A549 (cell line): ENCODE measurements at regions not wholly inside any gene's neighbourhood (a gene's known extent, or its start where the extent isn't known, plus 50 kb on each side); places are given as distances from the start of the nearest gene placed in this dataset.

Experiments
- BCL3 ChIP-seq: fragments of >200 bp; sonication (Bioruptor Twin); formaldehyde crosslinking; IDR thresholded peaks from 3 replicates; pipeline ENCODE4 v1.6.1; 2016
- BHLHE40 ChIP-seq: IDR thresholded peaks from 2 replicates; pipeline ENCODE4 v1.6.1; 2012; ENCODE audit warnings: low read depth, low read length, inconsistent platforms
- CBX2 ChIP-seq: fragments of 200-600 bp; sonication (generic); IDR thresholded peaks from 2 replicates; pipeline ENCODE4 v1.6.1; 2016; ENCODE audit warnings: low read depth, mild to moderate bottlenecking, borderline replicate concordance
- CBX8 ChIP-seq: fragments of 200-600 bp; sonication (generic); IDR thresholded peaks from 2 replicates; pipeline ENCODE4 v1.6.1; 2016
- CEBPB ChIP-seq, 2 experiments: fragments of >200 bp in 1 of 2; sonication (Bioruptor Twin) in 1 of 2; formaldehyde crosslinking in 1 of 2; IDR thresholded peaks; 2 replicates each; pipeline ENCODE4 v1.6.1; 2012 to 2016
- CHD2 ChIP-seq: fragments of 150-350 bp; IDR thresholded peaks from 2 replicates; pipeline ENCODE4 v1.6.1; 2014; ENCODE audit warnings: low read length; ENCODE audit not compliant: partially characterized antibody
- EHMT2 ChIP-seq: fragments of 200-600 bp; sonication (generic); IDR thresholded peaks from 2 replicates; pipeline ENCODE4 v1.6.1; 2016; ENCODE audit warnings: antibody characterized with exemption, low read depth, mild to moderate bottlenecking, moderate library complexity
- HES2 ChIP-seq: fragments of >200 bp; sonication (Bioruptor Twin); formaldehyde crosslinking; IDR thresholded peaks from 2 replicates; pipeline ENCODE4 v1.6.1; 2016
- HMGXB4 ChIP-seq: fragments of 250-450 bp; sonication (Bioruptor Pico); IDR thresholded peaks from 2 replicates; pipeline ENCODE4 v1.5.0; 2021; ENCODE audit warnings: mild to moderate bottlenecking, moderate library complexity, borderline replicate concordance
- HOXA7 ChIP-seq: fragments of 250-450 bp; sonication (Bioruptor Pico); IDR thresholded peaks from 2 replicates; pipeline ENCODE4 v1.5.0; 2020; ENCODE audit warnings: mild to moderate bottlenecking, moderate library complexity
- HOXB5 ChIP-seq: fragments of 250-450 bp; sonication (Bioruptor Pico); IDR thresholded peaks from 2 replicates; pipeline ENCODE4 v1.5.0; 2020; ENCODE audit warnings: mild to moderate bottlenecking, moderate library complexity
- NPAS2 ChIP-seq: fragments of 250-450 bp; sonication (Bioruptor Pico); IDR thresholded peaks from 2 replicates; pipeline ENCODE4 v1.8.0; 2022; ENCODE audit warnings: mild to moderate bottlenecking, moderate library complexity, borderline replicate concordance
- NR3C1 ChIP-seq: fragments of >200 bp; sonication (Bioruptor Twin); formaldehyde crosslinking; IDR thresholded peaks from 3 replicates; pipeline ENCODE4 v1.6.1; 2017
- PBX3 ChIP-seq: IDR thresholded peaks from 2 replicates; pipeline ENCODE4 v1.6.1; 2012
- POLR2AphosphoS2 ChIP-seq: conservative IDR thresholded peaks from 2 replicates; pipeline ENCODE4 v1.6.1; 2012; ENCODE audit warnings: low read length, improper control_type of control experiment, inconsistent platforms
- RAD21 ChIP-seq, 2 experiments: fragments of >200 bp in 1 of 2; sonication (Bioruptor Twin) in 1 of 2; formaldehyde crosslinking in 1 of 2; IDR thresholded peaks in 1 of 2; conservative IDR thresholded peaks in 1 of 2; 2 replicates in 1 of 2; 3 replicates in 1 of 2; pipeline ENCODE4 v1.6.1; 2012 to 2018; ENCODE audit warnings: inconsistent platforms in 1 of 2
- RARB ChIP-seq: fragments of 250-450 bp; sonication (Bioruptor Pico); IDR thresholded peaks from 2 replicates; pipeline ENCODE4 v1.8.0; 2021; ENCODE audit warnings: mild to moderate bottlenecking, moderate library complexity
- REST ChIP-seq: fragments of 200-600 bp; sonication (generic); IDR thresholded peaks from 2 replicates; pipeline ENCODE4 v1.6.1; 2016; ENCODE audit warnings: antibody characterized with exemption, mild to moderate bottlenecking, moderate library complexity
- RNF2 ChIP-seq: fragments of 200-600 bp; sonication (generic); IDR thresholded peaks from 2 replicates; pipeline ENCODE4 v1.6.1; 2016; ENCODE audit warnings: low read depth, mild to moderate bottlenecking, antibody characterized with exemption, moderate library complexity, borderline replicate concordance
- SMC3 ChIP-seq: fragments of >200 bp; sonication (Bioruptor Twin); formaldehyde crosslinking; IDR thresholded peaks from 3 replicates; pipeline ENCODE4 v1.6.1; 2018; ENCODE audit warnings: inconsistent platforms
- SREBF2 ChIP-seq: fragments of 450-650 bp; IDR thresholded peaks from 2 replicates; pipeline ENCODE4 v1.6.1; 2014; ENCODE audit warnings: mild to moderate bottlenecking, moderate library complexity
- ZNF302 ChIP-seq: fragments of 250-450 bp; sonication (Bioruptor Pico); IDR thresholded peaks from 2 replicates; pipeline ENCODE4 v1.9.0; 2021; ENCODE audit warnings: inconsistent platforms, mild to moderate bottlenecking, moderate library complexity
- TF ChIP-seq, protein P1 (sequence below): fragments of 250-450 bp; sonication (Bioruptor Pico); IDR thresholded peaks from 2 replicates; pipeline ENCODE4 v1.5.0; 2020; ENCODE audit warnings: low read depth, mild to moderate bottlenecking, moderate library complexity
- TF ChIP-seq, protein P2 (sequence below): IDR thresholded peaks from 2 replicates; pipeline ENCODE4 v1.6.1; 2012

GRCh38 chr10:61836888-61837754, 64.4 kb upstream of the ARID5B start (continued):
- TF ChIP-seq BCL3 = peak; percentile 72; the same call in 1 of the 3 replicates
- no peak for TF ChIP-seq EHMT2
- TF ChIP-seq CBX8 = no peak
- TF ChIP-seq, protein P1, sequence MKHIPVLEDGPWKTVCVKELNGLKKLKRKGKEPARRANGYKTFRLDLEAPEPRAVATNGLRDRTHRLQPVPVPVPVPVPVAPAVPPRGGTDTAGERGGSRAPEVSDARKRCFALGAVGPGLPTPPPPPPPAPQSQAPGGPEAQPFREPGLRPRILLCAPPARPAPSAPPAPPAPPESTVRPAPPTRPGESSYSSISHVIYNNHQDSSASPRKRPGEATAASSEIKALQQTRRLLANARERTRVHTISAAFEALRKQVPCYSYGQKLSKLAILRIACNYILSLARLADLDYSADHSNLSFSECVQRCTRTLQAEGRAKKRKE (CRISPR knock-in tag) = no peak
- TF ChIP-seq, protein P2, sequence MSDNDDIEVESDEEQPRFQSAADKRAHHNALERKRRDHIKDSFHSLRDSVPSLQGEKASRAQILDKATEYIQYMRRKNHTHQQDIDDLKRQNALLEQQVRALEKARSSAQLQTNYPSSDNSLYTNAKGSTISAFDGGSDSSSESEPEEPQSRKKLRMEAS = no peak
- TF ChIP-seq SMC3 = 0 out of 3 replicates have a peak, but pooled peaks have one; percentile 23
- TF ChIP-seq RNF2 = no peak
- TF ChIP-seq HOXA7 = no peak
- no peak for TF ChIP-seq CBX2
- TF ChIP-seq NPAS2 = no peak
- no peak for TF ChIP-seq HMGXB4
- no peak for TF ChIP-seq BHLHE40
- no peak for TF ChIP-seq RARB (CRISPR knock-in tag)
- no peak for TF ChIP-seq HES2
- no peak for TF ChIP-seq HOXB5 (CRISPR knock-in tag)
- no peak for TF ChIP-seq POLR2AphosphoS2
- no peak for TF ChIP-seq NR3C1
- TF ChIP-seq RAD21 (conservative IDR thresholded peaks at IDR 0.05 in 1 of 2, IDR thresholded peaks at IDR 0.05 in 1 of 2) = 0 out of 5 replicates have a peak, but pooled peaks of 1 of the 2 experiments have one; percentile 28
- TF ChIP-seq REST = no peak
- TF ChIP-seq CEBPB (IDR thresholded peaks at IDR 0.05) = peak in 1 of 2 experiments; percentile 56; a peak in 1 of 4 replicates
- no peak for TF ChIP-seq PBX3
- TF ChIP-seq CHD2 = no peak
- TF ChIP-seq SREBF2 = no peak
- TF ChIP-seq ZNF302 (CRISPR knock-in tag) = no peak
